Left lung (tissue), 4 donors: ENCODE measurements at regions not wholly inside any gene's neighbourhood (a gene's known extent, or its start where the extent isn't known, plus 50 kb on each side); places are given as distances from the start of the nearest gene placed in this dataset.

Experiments
- ATAC-seq: fragments of 200-7000 bp; cut with Tn5 transposase; one replicate; pipeline ENCODE4 v1.9.1; 2020; ENCODE audit warnings: moderate library complexity
- DNase-seq, 4 donors: peaks; one replicate each; pipeline ENCODE4 v3.0.0-alpha.2; 2013 to 2020
- H3K27ac ChIP-seq, 2 donors: fragments of 200-600 bp; sonication (generic) in 1 of 2; one replicate each; pipeline versions ENCODE4 v1.5.0 to v1.8.0; 2020 to 2021
- H3K27me3 ChIP-seq, 2 donors: fragments of 200-600 bp; sonication (generic) in 1 of 2; one replicate each; pipeline versions ENCODE4 v1.5.0 to v1.8.0; 2020 to 2021
- H3K36me3 ChIP-seq, 2 donors: fragments of 200-600 bp; sonication (generic) in 1 of 2; one replicate each; pipeline versions ENCODE4 v1.5.0 to v1.8.0; 2020 to 2021
- H3K4me1 ChIP-seq, 2 donors: fragments of 200-600 bp; one replicate each; pipeline ENCODE4 v1.8.0; 2021
- H3K4me3 ChIP-seq, 2 donors: fragments of 200-600 bp; sonication (generic) in 1 of 2; one replicate each; pipeline versions ENCODE4 v1.5.0 to v1.8.0; 2020 to 2021; ENCODE audit warnings: mild to moderate bottlenecking in 1 of 2
- H3K9me3 ChIP-seq, 2 donors: fragments of 200-600 bp; sonication (generic) in 1 of 2; one replicate each; pipeline versions ENCODE4 v1.5.0 to v1.8.0; 2020 to 2021
- intact Hi-C, 2 donors: fragments of 100-400 bp; cut with DNase I; formaldehyde crosslinking; loops; one replicate each; pipeline versions ENCODE4 v1.11.2 to v1.14.2; 2022
- TF ChIP-seq, protein P1 (sequence below), 2 donors: fragments of 200-600 bp; sonication (generic) in 1 of 2; IDR thresholded peaks; one replicate each; pipeline versions ENCODE4 v1.5.0 to v1.8.0; 2021; ENCODE audit warnings: antibody characterized with exemption in 2 of 2
- donor health status: DM: no; HTN: yes; CAD: no.
- donor health status: DM: no; HTN: no; CAD: no.

DNA sequence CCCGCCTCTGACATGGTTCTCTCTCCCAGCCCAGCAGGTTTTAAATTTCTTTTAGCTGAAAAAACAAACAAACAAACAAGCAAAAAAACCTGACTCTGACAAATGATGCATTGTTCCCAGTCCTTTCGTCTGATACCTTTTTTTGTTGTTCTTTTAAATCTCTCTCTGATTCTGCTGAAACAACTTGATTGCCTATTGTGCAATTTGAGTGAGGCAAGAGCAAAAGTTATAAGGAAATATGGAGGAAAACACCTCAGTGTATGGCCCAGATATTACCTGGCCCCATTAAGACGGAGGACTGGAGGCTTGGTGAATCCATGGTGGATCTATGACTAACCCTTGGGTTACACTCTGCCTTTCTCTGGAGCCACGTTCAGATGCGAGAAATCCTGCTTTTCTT is 164.0 kb downstream of the MELK start:
- TF ChIP-seq, protein P1, sequence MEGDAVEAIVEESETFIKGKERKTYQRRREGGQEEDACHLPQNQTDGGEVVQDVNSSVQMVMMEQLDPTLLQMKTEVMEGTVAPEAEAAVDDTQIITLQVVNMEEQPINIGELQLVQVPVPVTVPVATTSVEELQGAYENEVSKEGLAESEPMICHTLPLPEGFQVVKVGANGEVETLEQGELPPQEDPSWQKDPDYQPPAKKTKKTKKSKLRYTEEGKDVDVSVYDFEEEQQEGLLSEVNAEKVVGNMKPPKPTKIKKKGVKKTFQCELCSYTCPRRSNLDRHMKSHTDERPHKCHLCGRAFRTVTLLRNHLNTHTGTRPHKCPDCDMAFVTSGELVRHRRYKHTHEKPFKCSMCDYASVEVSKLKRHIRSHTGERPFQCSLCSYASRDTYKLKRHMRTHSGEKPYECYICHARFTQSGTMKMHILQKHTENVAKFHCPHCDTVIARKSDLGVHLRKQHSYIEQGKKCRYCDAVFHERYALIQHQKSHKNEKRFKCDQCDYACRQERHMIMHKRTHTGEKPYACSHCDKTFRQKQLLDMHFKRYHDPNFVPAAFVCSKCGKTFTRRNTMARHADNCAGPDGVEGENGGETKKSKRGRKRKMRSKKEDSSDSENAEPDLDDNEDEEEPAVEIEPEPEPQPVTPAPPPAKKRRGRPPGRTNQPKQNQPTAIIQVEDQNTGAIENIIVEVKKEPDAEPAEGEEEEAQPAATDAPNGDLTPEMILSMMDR (IDR thresholded peaks at IDR 0.05): no peak
- ATAC-seq (no peak), DNase-seq (no peak)
- no peaks in the 10 kb centered on the region for H3K36me3 ChIP-seq
- H3K27ac ChIP-seq: no peak overlapping the region
- no peaks in the 10 kb centered on the region for H3K4me1 ChIP-seq
- H3K4me3 ChIP-seq: no peak overlapping the region
- H3K27me3 ChIP-seq: peaks cover 17 to 55% of the 10 kb centered on the region in 2 donors
- intact Hi-C loops: no loop called here
- H3K9me3 ChIP-seq: no peaks in the 10 kb centered on the region

DNA sequence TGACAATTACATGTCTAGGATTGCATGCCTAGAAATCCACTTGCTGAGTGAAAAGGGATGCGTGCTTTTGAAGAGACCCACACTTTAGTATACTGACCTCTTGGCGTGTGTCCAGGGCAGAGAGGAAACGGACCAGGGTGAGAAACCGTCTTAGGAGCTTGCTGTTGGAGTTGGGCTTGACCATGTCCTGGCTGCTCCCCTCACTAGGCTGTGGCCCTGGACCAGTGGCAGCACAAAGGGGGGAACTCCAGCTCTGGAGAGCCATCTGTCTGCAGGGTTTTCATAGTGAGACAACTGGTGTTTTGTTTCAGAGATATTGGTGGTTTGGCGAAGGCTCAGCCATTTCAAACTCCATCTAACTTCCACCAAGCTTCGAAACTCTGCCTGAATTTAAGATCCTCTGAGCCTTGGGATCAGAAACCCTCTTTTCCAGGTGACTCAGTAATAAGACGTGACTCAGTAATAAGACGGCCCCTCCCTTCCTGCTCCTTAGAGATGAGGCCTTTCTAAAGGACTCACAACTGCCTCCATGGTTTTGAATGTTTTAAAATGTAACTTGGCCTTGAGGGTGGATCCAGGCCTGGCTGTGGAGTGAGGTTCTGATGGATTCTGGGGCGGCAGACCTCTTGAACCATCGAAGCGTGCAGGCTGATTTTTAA is 165.8 kb downstream of the MELK start:
- DNase-seq: no peak
- H3K27ac ChIP-seq: no peak overlapping the region
- H3K36me3 ChIP-seq: no peaks in the 10 kb centered on the region
- TF ChIP-seq, protein P1 (IDR thresholded peaks at IDR 0.05): no peak
- intact Hi-C loops: no loop called here
- H3K4me3 ChIP-seq: no peak overlapping the region
- H3K4me1 ChIP-seq: no peaks in the 10 kb centered on the region
- peaks cover 17 to 73% of the 10 kb centered on the region in 2 donors for H3K27me3 ChIP-seq
- no peak for ATAC-seq
- no peaks in the 10 kb centered on the region for H3K9me3 ChIP-seq

DNA sequence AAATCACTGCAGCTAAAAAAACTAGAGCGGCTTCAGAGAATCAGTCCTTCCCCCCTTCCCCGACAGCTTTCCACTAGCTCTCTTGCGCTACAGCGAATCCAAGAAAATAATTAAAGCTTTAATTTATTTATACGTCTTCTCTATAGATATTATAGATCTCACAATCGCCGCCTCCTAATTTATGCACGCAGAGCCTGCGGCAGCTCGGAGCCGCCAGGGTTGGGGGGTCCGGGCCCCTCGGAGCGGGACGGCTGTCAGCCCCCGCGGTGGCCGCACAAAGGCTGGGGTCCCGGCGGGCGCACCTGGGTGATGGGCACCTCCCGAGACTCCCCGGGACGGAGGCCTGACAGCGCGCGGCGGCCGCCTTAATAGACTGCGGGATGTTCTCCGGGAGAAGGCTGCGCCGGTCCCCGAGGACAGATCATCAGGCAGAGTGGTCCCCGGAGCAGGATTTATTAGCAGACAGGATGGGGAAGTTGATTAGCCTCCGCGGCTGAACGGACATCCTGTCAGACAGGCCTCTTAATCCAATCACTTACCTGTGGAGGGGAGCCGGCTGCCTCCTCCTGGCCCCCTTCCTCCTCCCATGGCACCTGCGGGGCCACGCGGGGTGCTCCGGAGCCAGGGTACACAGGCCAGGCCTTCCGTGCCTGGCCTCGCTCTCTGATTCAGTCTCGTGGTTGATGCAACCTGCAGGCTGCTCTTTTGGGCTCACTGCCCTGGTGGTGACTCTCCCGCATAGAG is 166.8 kb downstream of the MELK start:
- H3K36me3 ChIP-seq: no peaks in the 10 kb centered on the region
- intact Hi-C loops: no loop called here
- no peak overlapping the region for H3K4me3 ChIP-seq
- H3K4me1 ChIP-seq: no peaks in the 10 kb centered on the region
- no peak overlapping the region for H3K27ac ChIP-seq
- H3K9me3 ChIP-seq: no peaks in the 10 kb centered on the region
- TF ChIP-seq, protein P1 (IDR thresholded peaks at IDR 0.05): no peak
- DNase-seq: peak in 1 of 4 donors; percentile 80
- ATAC-seq: no peak
- peaks cover 17 to 79% of the 10 kb centered on the region in 2 donors for H3K27me3 ChIP-seq

GRCh38 chr9:36742264-36742663 is 169.6 kb downstream of the MELK start:
- ATAC-seq: no peak
- no peaks in the 10 kb centered on the region for H3K9me3 ChIP-seq
- peaks cover 17 to 74% of the 10 kb centered on the region in 2 donors for H3K27me3 ChIP-seq
- intact Hi-C loops: no loop called here
- no peaks in the 10 kb centered on the region for H3K36me3 ChIP-seq
- no peak overlapping the region for H3K27ac ChIP-seq
- H3K4me1 ChIP-seq: no peaks in the 10 kb centered on the region
- TF ChIP-seq, protein P1 (IDR thresholded peaks at IDR 0.05): no peak
- no peak for DNase-seq
- H3K4me3 ChIP-seq: no peak overlapping the region

- TF ChIP-seq, protein P1 (IDR thresholded peaks at IDR 0.05): no peak
- H3K36me3 ChIP-seq: no peaks in the 10 kb centered on the region
- peaks cover 10 to 74% of the 10 kb centered on the region in 2 donors for H3K27me3 ChIP-seq
- intact Hi-C loops: no loop called here
- H3K4me1 ChIP-seq: no peaks in the 10 kb centered on the region
- no peak overlapping the region for H3K27ac ChIP-seq
- no peak for DNase-seq
- H3K9me3 ChIP-seq: no peaks in the 10 kb centered on the region
- no peak for ATAC-seq
- H3K4me3 ChIP-seq: no peak overlapping the region
Observed at GRCh38 chr9:36744678-36745077, 172.0 kb downstream of the MELK start.
